Neural cell (in vitro differentiated cells): ENCODE measurements at regions not wholly inside any gene's neighbourhood (a gene's known extent, or its start where the extent isn't known, plus 50 kb on each side); places are given as distances from the start of the nearest gene placed in this dataset.

Experiments used
- H2AFZ ChIP-seq: fragments of 200-600, 300-800 bp; sonication (generic), shearing (Covaris generic); 2 replicates; pipeline ENCODE4 v1.6.0; 2014; ENCODE audit warnings: low read depth, mild to moderate bottlenecking, antibody characterized with exemption, low read length, moderate library complexity
- H3F3A ChIP-seq: fragments of 200-600 bp; shearing (Covaris generic); 2 replicates; pipeline ENCODE4 v1.6.1; 2016; ENCODE audit warnings: mild to moderate bottlenecking, moderate library complexity, mixed read lengths, antibody characterized with exemption, low read length; ENCODE audit not compliant: insufficient read depth, poor library complexity, severe bottlenecking
- H3K27ac ChIP-seq: fragments of 200-600, 300-800 bp; sonication (generic), shearing (Covaris generic); 2 replicates; pipeline ENCODE4 v1.5.1; 2014; ENCODE audit warnings: mild to moderate bottlenecking, low read length, moderate library complexity
- H3K27me3 ChIP-seq: fragments of 300-800, 200-600 bp; sonication (generic), shearing (Covaris generic); 2 replicates; pipeline ENCODE4 v1.6.0; 2014; ENCODE audit warnings: mild to moderate bottlenecking, low read depth, low read length, moderate library complexity; ENCODE audit not compliant: insufficient read depth
- H3K36me3 ChIP-seq: fragments of 300-800, 200-600 bp; sonication (generic), shearing (Covaris generic); 2 replicates; pipeline ENCODE4 v1.5.1; 2014; ENCODE audit warnings: mild to moderate bottlenecking, antibody characterized with exemption, low read length, moderate library complexity; ENCODE audit not compliant: insufficient read depth
- H3K4me2 ChIP-seq: fragments of 300-800, 200-600 bp; sonication (generic), shearing (Covaris generic); 2 replicates; pipeline ENCODE4 v1.6.0; 2014; ENCODE audit warnings: mild to moderate bottlenecking, low read length
- H3K4me3 ChIP-seq: fragments of 300-800, 200-600 bp; sonication (generic), shearing (Covaris generic); 2 replicates; pipeline ENCODE4 v1.5.1; 2014; ENCODE audit warnings: mild to moderate bottlenecking, low read length, moderate library complexity
- H3K79me2 ChIP-seq: fragments of 200-600 bp; shearing (Covaris generic); replicated peaks from 2 replicates; pipeline ENCODE4 v1.6.0; 2014; ENCODE audit warnings: mild to moderate bottlenecking, low read length, moderate library complexity; ENCODE audit not compliant: insufficient read depth
- H3K9ac ChIP-seq: fragments of 300-800, 200-600 bp; sonication (generic), shearing (Covaris generic); 2 replicates; pipeline ENCODE4 v1.6.1; 2016; ENCODE audit warnings: mild to moderate bottlenecking, low read length, mixed read lengths
- H3K9me2 ChIP-seq: fragments of 200-600 bp; shearing (Covaris generic); 2 replicates; pipeline ENCODE4 v1.6.1; 2016; ENCODE audit warnings: mild to moderate bottlenecking, low read length, mixed read lengths; ENCODE audit not compliant: insufficient read depth
- H3K9me3 ChIP-seq: fragments of 200-600, 300-800 bp; sonication (generic), shearing (Covaris generic); 2 replicates; pipeline ENCODE4 v1.6.1; 2016; ENCODE audit warnings: mild to moderate bottlenecking, mixed run types, low read length, moderate library complexity, mixed read lengths
- H4K20me1 ChIP-seq: fragments of 200-600 bp; shearing (Covaris generic); 2 replicates; pipeline ENCODE4 v1.6.1; 2016; ENCODE audit warnings: mild to moderate bottlenecking, mixed run types; ENCODE audit not compliant: insufficient read depth
- EP300 ChIP-seq: fragments of 450-650 bp; conservative IDR thresholded peaks from 2 replicates; pipeline ENCODE4 v1.6.1; 2014; ENCODE audit warnings: antibody characterized with exemption, mild to moderate bottlenecking, moderate library complexity; ENCODE audit not compliant: poor library complexity, severe bottlenecking
- EZH2 ChIP-seq: fragments of 200-600, 300-800 bp; shearing (Covaris generic), sonication (generic); IDR thresholded peaks from 2 replicates; pipeline ENCODE4 v1.6.1; 2014; ENCODE audit warnings: antibody characterized with exemption, low read length, borderline replicate concordance, mild to moderate bottlenecking; ENCODE audit not compliant: insufficient read depth, poor library complexity, severe bottlenecking
- MXI1 ChIP-seq: fragments of 450-650 bp; conservative IDR thresholded peaks from 2 replicates; pipeline ENCODE4 v1.6.1; 2014; ENCODE audit warnings: antibody characterized with exemption, mild to moderate bottlenecking; ENCODE audit not compliant: poor library complexity, severe bottlenecking
- POLR2AphosphoS5 ChIP-seq: IDR thresholded peaks from 2 replicates; pipeline ENCODE4 v1.6.1; 2012
- RAD21 ChIP-seq: fragments of 450-650 bp; conservative IDR thresholded peaks from 2 replicates; pipeline ENCODE4 v1.6.1; 2014; ENCODE audit warnings: antibody characterized with exemption, mild to moderate bottlenecking, moderate library complexity
- SMC3 ChIP-seq: fragments of 450-650 bp; conservative IDR thresholded peaks from 2 replicates; pipeline ENCODE4 v1.6.1; 2014; ENCODE audit warnings: antibody characterized with exemption, mild to moderate bottlenecking, moderate library complexity; ENCODE audit not compliant: poor library complexity
- TAF1 ChIP-seq: IDR thresholded peaks from 2 replicates; pipeline ENCODE4 v1.6.1; 2012; ENCODE audit warnings: low read depth
- TF ChIP-seq, protein P1 (sequence below): fragments of 450-650 bp; IDR thresholded peaks from 2 replicates; pipeline ENCODE4 v1.5.1; 2014; ENCODE audit warnings: antibody characterized with exemption, mild to moderate bottlenecking, moderate library complexity; ENCODE audit not compliant: poor library complexity, severe bottlenecking
- TF ChIP-seq, protein P2 (sequence below): IDR thresholded peaks from 2 replicates; pipeline ENCODE4 v1.6.1; 2012; ENCODE audit warnings: borderline replicate concordance

DNA sequence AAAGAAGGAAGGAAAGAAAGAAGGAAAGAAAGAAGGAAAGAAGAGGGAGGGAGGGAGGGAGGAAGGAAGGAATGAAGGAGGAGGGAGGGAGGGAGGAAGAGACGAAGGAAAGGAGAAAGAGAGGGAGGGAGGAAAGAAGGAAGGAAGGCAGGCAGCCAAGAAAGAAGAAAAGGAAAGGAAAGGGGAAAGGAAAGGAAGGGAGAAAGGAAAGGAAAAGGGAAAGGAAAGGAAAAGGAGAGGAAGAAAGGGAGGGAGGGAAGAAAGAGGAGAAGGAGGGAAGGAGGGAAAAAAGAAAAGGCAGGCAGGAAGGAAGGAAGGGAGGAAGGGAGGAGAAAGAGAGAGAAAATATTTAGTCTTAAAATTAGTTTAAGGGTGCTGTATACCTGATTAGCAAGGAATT, 704.1 kb downstream of the LUZP2 start:
- H3K36me3 ChIP-seq: no peaks in the 10 kb centered on the region
- no peak for TF ChIP-seq EZH2
- no peak for TF ChIP-seq RAD21
- TF ChIP-seq MXI1: no peak
- TF ChIP-seq EP300: no peak
- TF ChIP-seq SMC3: no peak
- TF ChIP-seq, protein P1, sequence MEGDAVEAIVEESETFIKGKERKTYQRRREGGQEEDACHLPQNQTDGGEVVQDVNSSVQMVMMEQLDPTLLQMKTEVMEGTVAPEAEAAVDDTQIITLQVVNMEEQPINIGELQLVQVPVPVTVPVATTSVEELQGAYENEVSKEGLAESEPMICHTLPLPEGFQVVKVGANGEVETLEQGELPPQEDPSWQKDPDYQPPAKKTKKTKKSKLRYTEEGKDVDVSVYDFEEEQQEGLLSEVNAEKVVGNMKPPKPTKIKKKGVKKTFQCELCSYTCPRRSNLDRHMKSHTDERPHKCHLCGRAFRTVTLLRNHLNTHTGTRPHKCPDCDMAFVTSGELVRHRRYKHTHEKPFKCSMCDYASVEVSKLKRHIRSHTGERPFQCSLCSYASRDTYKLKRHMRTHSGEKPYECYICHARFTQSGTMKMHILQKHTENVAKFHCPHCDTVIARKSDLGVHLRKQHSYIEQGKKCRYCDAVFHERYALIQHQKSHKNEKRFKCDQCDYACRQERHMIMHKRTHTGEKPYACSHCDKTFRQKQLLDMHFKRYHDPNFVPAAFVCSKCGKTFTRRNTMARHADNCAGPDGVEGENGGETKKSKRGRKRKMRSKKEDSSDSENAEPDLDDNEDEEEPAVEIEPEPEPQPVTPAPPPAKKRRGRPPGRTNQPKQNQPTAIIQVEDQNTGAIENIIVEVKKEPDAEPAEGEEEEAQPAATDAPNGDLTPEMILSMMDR: no peak
- TF ChIP-seq TAF1: no peak
- TF ChIP-seq POLR2AphosphoS5: no peak
- TF ChIP-seq, protein P2, sequence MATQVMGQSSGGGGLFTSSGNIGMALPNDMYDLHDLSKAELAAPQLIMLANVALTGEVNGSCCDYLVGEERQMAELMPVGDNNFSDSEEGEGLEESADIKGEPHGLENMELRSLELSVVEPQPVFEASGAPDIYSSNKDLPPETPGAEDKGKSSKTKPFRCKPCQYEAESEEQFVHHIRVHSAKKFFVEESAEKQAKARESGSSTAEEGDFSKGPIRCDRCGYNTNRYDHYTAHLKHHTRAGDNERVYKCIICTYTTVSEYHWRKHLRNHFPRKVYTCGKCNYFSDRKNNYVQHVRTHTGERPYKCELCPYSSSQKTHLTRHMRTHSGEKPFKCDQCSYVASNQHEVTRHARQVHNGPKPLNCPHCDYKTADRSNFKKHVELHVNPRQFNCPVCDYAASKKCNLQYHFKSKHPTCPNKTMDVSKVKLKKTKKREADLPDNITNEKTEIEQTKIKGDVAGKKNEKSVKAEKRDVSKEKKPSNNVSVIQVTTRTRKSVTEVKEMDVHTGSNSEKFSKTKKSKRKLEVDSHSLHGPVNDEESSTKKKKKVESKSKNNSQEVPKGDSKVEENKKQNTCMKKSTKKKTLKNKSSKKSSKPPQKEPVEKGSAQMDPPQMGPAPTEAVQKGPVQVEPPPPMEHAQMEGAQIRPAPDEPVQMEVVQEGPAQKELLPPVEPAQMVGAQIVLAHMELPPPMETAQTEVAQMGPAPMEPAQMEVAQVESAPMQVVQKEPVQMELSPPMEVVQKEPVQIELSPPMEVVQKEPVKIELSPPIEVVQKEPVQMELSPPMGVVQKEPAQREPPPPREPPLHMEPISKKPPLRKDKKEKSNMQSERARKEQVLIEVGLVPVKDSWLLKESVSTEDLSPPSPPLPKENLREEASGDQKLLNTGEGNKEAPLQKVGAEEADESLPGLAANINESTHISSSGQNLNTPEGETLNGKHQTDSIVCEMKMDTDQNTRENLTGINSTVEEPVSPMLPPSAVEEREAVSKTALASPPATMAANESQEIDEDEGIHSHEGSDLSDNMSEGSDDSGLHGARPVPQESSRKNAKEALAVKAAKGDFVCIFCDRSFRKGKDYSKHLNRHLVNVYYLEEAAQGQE: no peak

DNA sequence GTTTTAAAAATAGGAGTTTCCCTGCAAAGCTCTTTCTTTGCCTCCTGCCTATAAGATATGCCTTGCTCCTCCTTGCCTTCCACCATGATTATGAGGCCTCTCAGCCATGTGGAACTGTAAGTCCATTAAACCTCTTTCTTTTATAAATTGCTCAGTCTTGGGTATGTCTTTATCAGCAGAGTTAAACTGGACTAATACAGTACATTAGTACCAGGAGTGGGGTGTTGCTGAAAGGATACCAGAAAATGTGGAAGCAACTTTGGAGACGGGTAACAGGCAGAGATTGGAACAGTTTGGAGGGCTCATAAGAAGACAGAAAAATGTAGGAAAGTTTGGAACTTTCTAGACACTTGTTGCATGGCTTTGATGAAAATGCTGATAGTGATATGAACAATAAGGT, 709.9 kb downstream of the LUZP2 start:
- Histone ChIP-seq H3K79me2 (no peaks in the 10 kb centered on the region), H3K9me2 (no peaks in the 10 kb centered on the region), H3K9ac (no peak overlapping the region), H3K27ac (no peak overlapping the region), H3K4me2 (no peak overlapping the region), H3K4me3 (no peak overlapping the region), H4K20me1 (no peaks in the 10 kb centered on the region), H2AFZ (no peak overlapping the region), H3K9me3 (peaks cover 5% of the 10 kb centered on the region), H3F3A (no peaks in the 10 kb centered on the region), H3K27me3 (no peaks in the 10 kb centered on the region), H3K36me3 (no peaks in the 10 kb centered on the region)
- no peak for TF ChIP-seq EP300
- TF ChIP-seq SMC3: no peak
- no peak for TF ChIP-seq RAD21
- TF ChIP-seq MXI1: no peak
- TF ChIP-seq, protein P2: no peak
- TF ChIP-seq EZH2: no peak

More for the DNA sequence above, 704.1 kb downstream of the LUZP2 start:
- Histone ChIP-seq H3K27me3 (no peaks in the 10 kb centered on the region), H4K20me1 (no peaks in the 10 kb centered on the region), H3K27ac (no peak overlapping the region), H3F3A (no peaks in the 10 kb centered on the region), H3K79me2 (no peaks in the 10 kb centered on the region), H3K9ac (no peak overlapping the region), H3K4me3 (no peak overlapping the region), H3K4me2 (no peak overlapping the region), H3K9me3 (no peaks in the 10 kb centered on the region), H3K9me2 (no peaks in the 10 kb centered on the region), H2AFZ (no peak overlapping the region)
